Muscle layer of duodenum (tissue), 2 donors: ENCODE measurements at regions not wholly inside any gene's neighbourhood (a gene's known extent, or its start where the extent isn't known, plus 50 kb on each side); places are given as distances from the start of the nearest gene placed in this dataset.

Source experiments
- H3K27ac ChIP-seq: one replicate; pipeline ENCODE4 v1.7.0; 2013; ENCODE audit warnings: mild to moderate bottlenecking, low read length
- H3K27me3 ChIP-seq: one replicate; pipeline ENCODE4 v1.7.0; 2013; ENCODE audit warnings: low read depth, mild to moderate bottlenecking, control low read depth, low read length
- H3K36me3 ChIP-seq, 2 donors: one replicate each; pipeline ENCODE4 v1.7.0; 2013; ENCODE audit warnings: low read length in 2 of 2, control low read depth in 1 of 2, mild to moderate bottlenecking in 1 of 2; ENCODE audit not compliant: insufficient read depth in 2 of 2, control insufficient read depth in 1 of 2
- H3K4me1 ChIP-seq, 2 donors: one replicate each; pipeline ENCODE4 v1.7.0; 2013; ENCODE audit warnings: low read length in 2 of 2, mild to moderate bottlenecking in 2 of 2, control low read depth in 1 of 2, moderate library complexity in 1 of 2; ENCODE audit not compliant: insufficient read depth in 2 of 2, control insufficient read depth in 1 of 2
- H3K4me3 ChIP-seq, 2 donors: one replicate each; pipeline ENCODE4 v1.7.0; 2013; ENCODE audit warnings: low read length in 2 of 2, low read depth in 1 of 2, mild to moderate bottlenecking in 1 of 2
- H3K9me3 ChIP-seq, 2 donors: one replicate each; pipeline ENCODE4 v1.7.0; 2013; ENCODE audit warnings: low read length in 2 of 2, control low read depth in 1 of 2, mild to moderate bottlenecking in 1 of 2; ENCODE audit not compliant: control insufficient read depth in 1 of 2
- donor health status: healthy.

DNA sequence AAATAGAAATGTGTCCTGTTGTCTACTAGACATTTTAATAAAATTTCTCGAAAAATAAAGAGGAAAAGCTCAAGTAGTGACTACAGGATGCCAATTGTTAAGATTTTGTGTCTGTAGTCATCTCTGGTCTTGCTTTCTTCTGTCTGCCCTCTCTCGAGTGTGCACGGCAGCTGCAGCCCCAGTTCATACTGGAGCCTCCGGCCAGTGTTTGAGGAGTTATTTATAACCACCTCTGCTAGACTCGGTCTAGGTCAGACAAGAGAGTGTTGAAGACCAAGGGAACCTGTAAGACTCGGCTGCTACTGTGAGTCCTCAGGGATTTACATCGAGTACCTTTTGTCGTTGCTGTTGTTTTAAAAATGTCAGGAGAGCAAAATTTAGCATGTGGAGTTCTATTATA lies 810.1 kb upstream of the POU3F3 start:
- Histone ChIP-seq H3K36me3 (no peaks in the 10 kb centered on the region), H3K9me3 (no peaks in the 10 kb centered on the region), H3K4me3 (no peak overlapping the region), H3K4me1 (no peaks in the 10 kb centered on the region), H3K27ac (no peak overlapping the region), H3K27me3 (no peaks in the 10 kb centered on the region)

DNA sequence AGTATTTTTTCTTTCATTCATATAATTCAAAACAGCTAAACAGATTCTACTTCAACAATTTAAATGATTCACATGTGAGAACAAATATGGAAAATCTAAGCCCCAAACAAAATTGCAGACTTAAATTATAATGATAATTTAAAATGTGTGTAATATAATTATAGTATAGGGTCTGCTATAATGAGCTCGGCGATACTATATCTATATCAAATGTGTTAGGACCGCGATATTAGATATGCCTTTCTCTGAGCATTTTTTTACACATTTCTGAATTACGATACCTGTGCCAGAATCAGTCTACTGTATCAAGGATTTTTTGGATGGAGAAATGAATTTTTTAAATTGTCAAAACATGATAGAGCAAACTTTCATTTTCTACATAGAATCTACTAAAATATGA lies 808.8 kb upstream of the POU3F3 start:
- H3K27ac ChIP-seq, result no peak overlapping the region
- no peaks in the 10 kb centered on the region for H3K27me3 ChIP-seq
- H3K36me3 ChIP-seq, result no peaks in the 10 kb centered on the region
- H3K4me1 ChIP-seq, result no peaks in the 10 kb centered on the region
- no peak overlapping the region for H3K4me3 ChIP-seq
- H3K9me3 ChIP-seq, result no peaks in the 10 kb centered on the region

DNA sequence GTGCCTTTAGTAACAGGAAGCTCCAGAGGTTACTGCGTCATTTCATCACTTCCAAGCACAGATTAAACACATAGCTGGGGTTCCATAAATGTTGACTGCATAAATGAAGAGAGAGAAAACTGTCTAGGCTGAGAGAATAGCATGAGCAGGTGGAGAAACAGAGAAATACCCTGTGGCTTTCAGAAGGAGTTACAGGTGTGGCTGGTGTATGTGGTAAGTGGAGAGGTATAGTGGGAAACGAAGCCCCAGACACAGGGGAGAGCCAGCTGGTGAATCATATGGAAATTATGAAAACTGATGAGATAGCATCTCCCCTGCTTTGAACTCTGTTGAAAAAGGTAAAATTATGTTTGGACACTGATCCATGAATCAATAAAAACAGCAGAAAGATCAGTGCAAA lies 807.4 kb upstream of the POU3F3 start:
- no peaks in the 10 kb centered on the region for H3K27me3 ChIP-seq
- no peak overlapping the region for H3K4me3 ChIP-seq
- H3K4me1 ChIP-seq, result no peaks in the 10 kb centered on the region
- no peaks in the 10 kb centered on the region for H3K9me3 ChIP-seq
- H3K27ac ChIP-seq, result no peak overlapping the region
- no peaks in the 10 kb centered on the region for H3K36me3 ChIP-seq

DNA sequence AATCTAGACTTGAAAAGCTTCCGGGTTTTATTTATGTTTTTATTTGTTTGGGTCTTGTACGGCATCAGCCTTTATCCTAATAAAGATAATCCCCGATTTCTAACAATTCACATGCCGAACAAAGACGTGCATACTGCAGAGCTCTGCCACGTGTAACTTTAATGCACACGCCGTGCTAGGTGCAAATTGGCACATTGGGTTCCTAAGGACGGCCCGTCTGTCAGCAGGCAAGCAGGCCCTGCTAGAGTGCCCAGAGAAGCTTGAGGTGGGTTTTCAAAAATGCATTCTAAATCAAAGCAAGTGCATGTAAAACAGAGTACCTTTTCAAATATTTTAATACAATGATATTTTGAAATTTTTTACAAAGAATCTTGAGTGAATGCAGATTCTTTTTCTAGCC lies 806.4 kb upstream of the POU3F3 start:
- Histone ChIP-seq H3K27ac (no peak overlapping the region), H3K4me1 (no peaks in the 10 kb centered on the region), H3K36me3 (no peaks in the 10 kb centered on the region), H3K9me3 (no peaks in the 10 kb centered on the region), H3K4me3 (no peak overlapping the region), H3K27me3 (no peaks in the 10 kb centered on the region)

DNA sequence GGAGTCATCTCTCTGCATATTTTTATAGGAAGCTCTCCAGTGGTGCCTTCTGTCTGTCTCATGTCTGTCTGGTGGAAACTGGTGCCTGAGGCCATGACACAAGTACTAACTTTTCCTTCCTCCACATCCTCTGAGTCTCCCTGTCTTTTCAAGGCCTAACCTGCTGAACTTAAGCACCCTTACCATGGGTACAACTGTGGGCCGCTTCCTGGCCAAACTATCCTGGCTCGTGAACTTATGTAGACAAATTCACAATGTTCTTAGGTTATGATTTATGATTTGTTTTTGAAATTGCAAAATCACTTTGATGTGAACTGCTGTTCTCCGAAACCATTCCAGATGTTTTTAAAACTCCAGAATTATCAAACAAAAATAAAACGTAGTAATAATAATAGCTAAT lies 804.5 kb upstream of the POU3F3 start:
- Histone ChIP-seq H3K4me3 (no peak overlapping the region), H3K9me3 (no peaks in the 10 kb centered on the region), H3K27me3 (no peaks in the 10 kb centered on the region), H3K27ac (no peak overlapping the region), H3K36me3 (no peaks in the 10 kb centered on the region), H3K4me1 (no peaks in the 10 kb centered on the region)

DNA sequence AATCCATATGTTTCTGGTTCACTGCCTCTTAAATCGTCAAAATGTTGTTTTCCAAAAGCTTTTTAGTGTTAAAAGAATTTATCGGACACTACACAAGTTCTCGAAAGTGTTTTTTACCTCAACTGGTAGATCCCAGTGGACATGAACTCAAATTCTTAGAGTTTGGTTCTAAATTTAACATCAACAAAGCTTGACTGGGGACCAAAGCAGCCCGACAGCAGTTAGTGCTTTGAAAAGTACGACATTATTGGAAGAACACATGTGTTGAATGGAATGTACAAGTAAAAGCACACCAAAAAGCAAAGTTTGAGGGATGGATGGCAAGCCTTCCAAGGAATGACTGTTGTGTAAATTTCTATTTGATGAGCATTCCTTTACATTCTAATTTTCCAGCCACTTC lies 803.9 kb upstream of the POU3F3 start:
- Histone ChIP-seq H3K4me3 (no peak overlapping the region), H3K36me3 (no peaks in the 10 kb centered on the region), H3K4me1 (no peaks in the 10 kb centered on the region), H3K9me3 (no peaks in the 10 kb centered on the region), H3K27ac (no peak overlapping the region), H3K27me3 (no peaks in the 10 kb centered on the region)

DNA sequence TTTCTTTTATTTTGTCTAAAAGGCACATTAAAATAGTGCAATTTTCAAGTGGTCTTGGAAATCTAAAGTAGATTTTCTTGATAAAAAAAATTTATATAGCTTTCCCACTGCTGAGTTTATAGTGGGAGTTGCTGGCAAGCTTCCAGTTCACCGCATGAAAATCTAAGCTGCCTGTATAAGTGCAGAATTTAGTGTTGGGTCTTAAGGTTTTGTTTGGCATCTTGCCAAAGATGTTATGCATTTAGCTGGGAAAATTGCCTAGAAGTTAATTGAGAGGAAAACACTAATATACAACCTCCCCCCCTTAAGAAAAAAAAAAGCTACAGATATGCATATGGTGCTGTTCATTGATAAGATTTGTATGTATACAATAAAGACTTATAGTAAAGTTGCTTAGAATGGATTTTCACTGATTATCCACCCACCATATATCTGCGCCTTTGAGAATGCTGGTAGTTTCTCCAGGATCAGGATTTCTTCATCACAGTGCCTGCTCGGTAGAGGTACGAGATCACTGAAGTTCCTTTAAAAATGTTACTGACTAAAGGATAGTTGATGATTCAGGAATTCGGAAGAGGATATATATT lies 803.2 kb upstream of the POU3F3 start:
- Histone ChIP-seq H3K9me3 (no peaks in the 10 kb centered on the region), H3K27ac (no peak overlapping the region), H3K36me3 (no peaks in the 10 kb centered on the region), H3K4me1 (no peaks in the 10 kb centered on the region), H3K4me3 (no peak overlapping the region), H3K27me3 (no peaks in the 10 kb centered on the region)

DNA sequence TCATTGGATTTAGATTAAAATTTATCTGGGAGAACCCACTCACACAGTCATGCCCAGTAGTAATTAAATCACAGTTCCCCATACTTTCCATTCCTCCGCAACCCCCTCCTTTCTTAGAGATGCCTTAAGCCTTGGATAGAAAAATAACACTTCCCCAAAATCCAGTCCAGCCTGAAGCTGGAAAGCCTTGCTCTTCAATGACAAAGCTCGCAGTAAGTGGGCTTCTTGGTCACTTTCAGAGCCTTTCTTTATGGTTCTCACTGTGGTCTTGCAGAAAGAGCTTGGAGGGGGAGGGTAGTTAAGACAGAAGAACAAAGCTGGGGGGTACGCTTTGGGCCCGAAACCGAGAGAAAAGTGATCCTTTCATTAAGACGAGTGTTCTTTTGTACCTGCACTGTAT lies 802.1 kb upstream of the POU3F3 start:
- Histone ChIP-seq H3K4me1 (no peaks in the 10 kb centered on the region), H3K27ac (no peak overlapping the region), H3K4me3 (no peak overlapping the region), H3K27me3 (no peaks in the 10 kb centered on the region), H3K36me3 (no peaks in the 10 kb centered on the region), H3K9me3 (no peaks in the 10 kb centered on the region)

DNA sequence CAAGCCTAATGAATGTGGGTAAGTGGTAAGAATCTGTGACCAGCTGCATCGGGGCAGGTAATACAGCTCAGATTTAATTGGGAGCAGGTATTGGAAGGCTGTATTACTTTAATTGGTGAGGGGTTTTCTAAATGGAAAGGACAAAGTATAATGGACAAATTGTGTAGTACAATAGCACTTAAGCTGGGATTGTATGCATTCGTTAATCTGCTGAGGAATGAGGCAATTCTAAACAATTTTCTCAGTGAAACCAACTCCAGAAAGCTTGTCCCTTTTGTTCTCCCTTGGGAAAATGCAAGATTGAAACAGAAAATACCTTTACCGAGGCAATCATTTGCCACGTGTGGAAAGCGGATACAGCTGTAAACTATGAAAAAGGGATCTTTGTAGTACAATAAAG lies 801.6 kb upstream of the POU3F3 start:
- H3K9me3 ChIP-seq, result peaks cover 0 to 2% of the 10 kb centered on the region in 2 donors
- no peaks in the 10 kb centered on the region for H3K27me3 ChIP-seq
- H3K36me3 ChIP-seq, result no peaks in the 10 kb centered on the region
- H3K4me3 ChIP-seq, result no peak overlapping the region
- H3K27ac ChIP-seq, result no peak overlapping the region
- no peaks in the 10 kb centered on the region for H3K4me1 ChIP-seq

DNA sequence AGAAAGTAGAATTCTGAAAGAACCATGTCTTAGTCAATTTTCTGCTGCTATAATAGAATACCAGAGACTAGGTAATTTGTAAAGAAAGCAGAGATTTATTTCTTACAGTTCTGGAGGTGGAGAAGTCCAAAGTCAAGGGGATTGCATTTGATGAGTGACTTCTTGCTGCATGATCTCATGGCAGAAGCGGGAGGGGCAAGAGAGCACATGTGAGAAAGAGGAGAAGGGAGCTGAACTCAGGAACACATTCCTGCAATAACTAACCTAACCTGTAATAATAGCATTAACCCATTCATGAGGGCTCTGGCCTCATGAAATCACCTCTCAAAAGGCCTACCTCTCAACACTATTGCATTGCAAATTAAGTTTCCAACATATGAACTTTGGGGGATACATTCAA lies 797.5 kb upstream of the POU3F3 start:
- peaks cover 0 to 2% of the 10 kb centered on the region in 2 donors for H3K9me3 ChIP-seq
- no peaks in the 10 kb centered on the region for H3K36me3 ChIP-seq
- no peaks in the 10 kb centered on the region for H3K27me3 ChIP-seq
- no peaks in the 10 kb centered on the region for H3K4me1 ChIP-seq
- no peak overlapping the region for H3K4me3 ChIP-seq
- no peak overlapping the region for H3K27ac ChIP-seq

DNA sequence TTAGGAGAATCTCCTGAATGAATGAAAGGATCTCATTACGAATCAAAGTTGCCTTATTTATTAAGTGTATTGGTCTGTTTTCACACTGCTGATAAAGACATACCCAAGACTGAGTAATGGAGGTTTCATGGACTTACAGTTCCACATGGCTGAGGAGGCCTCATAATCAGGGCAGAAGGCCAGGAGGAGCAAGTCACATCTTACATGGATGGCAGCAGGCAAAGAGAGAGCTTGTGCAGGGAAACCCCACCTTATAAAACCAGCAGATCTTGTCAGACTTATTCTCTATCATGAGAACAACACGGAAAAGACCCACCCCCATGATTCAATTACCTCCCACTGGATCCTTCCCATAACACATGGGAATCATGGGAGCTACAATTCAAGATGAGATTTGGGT lies 785.2 kb upstream of the POU3F3 start:
- Histone ChIP-seq H3K4me1 (no peaks in the 10 kb centered on the region), H3K36me3 (no peaks in the 10 kb centered on the region), H3K4me3 (no peak overlapping the region), H3K27ac (no peak overlapping the region), H3K9me3 (peaks cover 0 to 3% of the 10 kb centered on the region in 2 donors), H3K27me3 (no peaks in the 10 kb centered on the region)

DNA sequence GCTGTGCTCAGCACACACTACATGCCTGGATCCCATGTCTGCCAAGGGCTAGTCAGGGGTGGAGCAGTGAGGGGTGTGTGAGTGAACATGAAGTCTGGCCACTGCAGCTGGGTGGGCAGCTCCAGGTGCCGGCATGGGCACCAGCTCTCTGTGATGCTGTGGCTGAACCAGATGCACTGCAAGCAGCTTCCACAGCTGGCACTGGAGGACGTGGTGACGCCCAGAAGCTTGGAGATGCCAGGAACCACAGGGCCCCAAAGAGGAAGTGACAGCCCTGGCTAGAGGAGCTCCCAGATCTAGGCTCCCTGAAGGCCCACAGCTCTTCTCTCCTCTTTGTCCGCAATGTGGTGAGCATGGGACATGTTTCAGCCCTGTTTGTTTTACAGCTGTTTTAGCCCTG lies 776.3 kb upstream of the POU3F3 start:
- Histone ChIP-seq H3K4me1 (no peaks in the 10 kb centered on the region), H3K27me3 (no peaks in the 10 kb centered on the region), H3K27ac (no peak overlapping the region), H3K36me3 (no peaks in the 10 kb centered on the region), H3K4me3 (no peak overlapping the region), H3K9me3 (no peaks in the 10 kb centered on the region)
